GM23248 (cell line): ENCODE measurements at regions not wholly inside any gene's neighbourhood (a gene's known extent, or its start where the extent isn't known, plus 50 kb on each side); places are given as distances from the start of the nearest gene placed in this dataset.

ENCODE experiments used
- DNase-seq: peaks from one replicate; pipeline ENCODE4 v3.0.0-alpha.2; 2015
- H2AFZ ChIP-seq: fragments of 200-600 bp; sonication (generic); 2 replicates; pipeline ENCODE4 v1.6.1; 2016; ENCODE audit warnings: antibody characterized with exemption
- H3F3A ChIP-seq: fragments of 200-600 bp; sonication (generic); 2 replicates; pipeline ENCODE4 v1.6.1; 2016; ENCODE audit warnings: mild to moderate bottlenecking, antibody characterized with exemption, mixed run types; ENCODE audit not compliant: insufficient read depth
- H3K27ac ChIP-seq: fragments of 200-600 bp; sonication (generic); 2 replicates; pipeline ENCODE4 v1.5.1; 2016; ENCODE audit warnings: mild to moderate bottlenecking
- H3K27me3 ChIP-seq: fragments of 200-600 bp; sonication (generic); replicated peaks from 2 replicates; pipeline ENCODE4 v1.6.1; 2016; ENCODE audit warnings: mild to moderate bottlenecking; ENCODE audit not compliant: insufficient read depth
- H3K36me3 ChIP-seq: fragments of 200-600 bp; sonication (generic); 2 replicates; pipeline ENCODE4 v1.6.1; 2016; ENCODE audit warnings: low read depth, mild to moderate bottlenecking
- H3K4me1 ChIP-seq: fragments of 200-600 bp; sonication (generic); 2 replicates; pipeline ENCODE4 v1.6.1; 2016; ENCODE audit warnings: mild to moderate bottlenecking; ENCODE audit not compliant: insufficient read depth
- H3K4me2 ChIP-seq: fragments of 200-600 bp; sonication (generic); one replicate; pipeline ENCODE4 v1.6.1; 2016; ENCODE audit warnings: mild to moderate bottlenecking; ENCODE audit not compliant: unreplicated experiment
- H3K4me3 ChIP-seq: fragments of 200-600 bp; sonication (generic); 2 replicates; pipeline ENCODE4 v1.5.1; 2016; ENCODE audit warnings: mild to moderate bottlenecking
- H3K79me2 ChIP-seq: fragments of 200-600 bp; sonication (generic); 2 replicates; pipeline ENCODE4 v1.6.1; 2016; ENCODE audit warnings: mild to moderate bottlenecking; ENCODE audit not compliant: insufficient read depth
- H3K9ac ChIP-seq: fragments of 200-600 bp; sonication (generic); 2 replicates; pipeline ENCODE4 v1.6.1; 2016; ENCODE audit warnings: mild to moderate bottlenecking
- H3K9me2 ChIP-seq: fragments of 200-600 bp; sonication (generic); 2 replicates; pipeline ENCODE4 v1.6.1; 2016; ENCODE audit warnings: mixed run types, mild to moderate bottlenecking, moderate library complexity; ENCODE audit not compliant: insufficient read depth
- H3K9me3 ChIP-seq: fragments of 200-600 bp; sonication (generic); one replicate; pipeline ENCODE4 v1.6.1; 2017; ENCODE audit warnings: low read depth
- H4K20me1 ChIP-seq: fragments of 200-600 bp; sonication (generic); 2 replicates; pipeline ENCODE4 v1.6.0; 2016; ENCODE audit not compliant: insufficient read depth
- EZH2 ChIP-seq: fragments of 200-600 bp; sonication (generic); IDR thresholded peaks from 2 replicates; pipeline ENCODE4 v1.6.1; 2018; ENCODE audit warnings: antibody characterized with exemption, mild to moderate bottlenecking; ENCODE audit not compliant: insufficient read depth, poor library complexity, severe bottlenecking
- EZH2phosphoT487 ChIP-seq: fragments of 200-600 bp; sonication (generic); IDR thresholded peaks from 2 replicates; pipeline ENCODE4 v1.6.1; 2018; ENCODE audit warnings: antibody characterized with exemption, moderate library complexity, mild to moderate bottlenecking, low read depth; ENCODE audit not compliant: insufficient read depth
- WGBS, 2 experiments: methylation state at CpG; one replicate each; pipeline ENCODE4 v1.1.6; 2015 to 2017; ENCODE audit warnings: low lambda C conversion rate in 2 of 2, low coverage in 1 of 2; ENCODE audit errors: missing lambda C conversion rate in 2 of 2; 5-methylcytosine and 5-hydroxymethylcytosine counted together
- in situ Hi-C: fragments of 300-500 bp; cut with MboI; formaldehyde crosslinking; loops from 2 replicates; pipeline ENCODE4 v1.15.0; 2020

- no peaks in the 10 kb centered on the region for H3K9me2 ChIP-seq
- no peak for TF ChIP-seq EZH2
- no peak for TF ChIP-seq EZH2phosphoT487
- H3K4me1 ChIP-seq = no peaks in the 10 kb centered on the region
- H3K4me3 ChIP-seq = no peak overlapping the region
- H3K4me2 ChIP-seq = no peak overlapping the region
- in situ Hi-C loops = no loop called here
- no peaks in the 10 kb centered on the region; the same call in 1 of the 2 replicates for H3K27me3 ChIP-seq
- H3K9me3 ChIP-seq = no peaks in the 10 kb centered on the region
- H4K20me1 ChIP-seq = no peaks in the 10 kb centered on the region
- 74 to 82% methylated on average over 17 of the region's 17 CpGs for WGBS, 2 experiments
- H3K27ac ChIP-seq = no peak overlapping the region
- H3K79me2 ChIP-seq = no peaks in the 10 kb centered on the region
- no peaks in the 10 kb centered on the region for H3F3A ChIP-seq
- no peak overlapping the region for H3K9ac ChIP-seq
- no peaks in the 10 kb centered on the region for H3K36me3 ChIP-seq
- DNase-seq = no peak
- no peak overlapping the region for H2AFZ ChIP-seq
These were observed 77.3 kb upstream of the PLCXD3 start for GRCh38 chr5:41587668-41588067.

- H3K4me3 ChIP-seq = no peak overlapping the region
- in situ Hi-C loops = no loop called here
- H4K20me1 ChIP-seq = no peaks in the 10 kb centered on the region
- H3K9me2 ChIP-seq = no peaks in the 10 kb centered on the region
- H3K4me2 ChIP-seq = no peak overlapping the region
- H3K4me1 ChIP-seq = no peaks in the 10 kb centered on the region
- DNase-seq = no peak
- no peaks in the 10 kb centered on the region for H3K9me3 ChIP-seq
- H3K27me3 ChIP-seq = peaks cover 3% of the 10 kb centered on the region; the same call in 1 of the 2 replicates
- WGBS, 2 experiments = 26 to 27% methylated on average over 1 of the region's 1 CpG
- H3F3A ChIP-seq = no peaks in the 10 kb centered on the region
- H3K36me3 ChIP-seq = no peaks in the 10 kb centered on the region
- H2AFZ ChIP-seq = no peak overlapping the region
- H3K79me2 ChIP-seq = no peaks in the 10 kb centered on the region
- TF ChIP-seq EZH2 (no peak), EZH2phosphoT487 (no peak)
- H3K9ac ChIP-seq = no peak overlapping the region
- H3K27ac ChIP-seq = no peak overlapping the region
These were observed 64.8 kb upstream of the PLCXD3 start for GRCh38 chr5:41575110-41575779.

DNA sequence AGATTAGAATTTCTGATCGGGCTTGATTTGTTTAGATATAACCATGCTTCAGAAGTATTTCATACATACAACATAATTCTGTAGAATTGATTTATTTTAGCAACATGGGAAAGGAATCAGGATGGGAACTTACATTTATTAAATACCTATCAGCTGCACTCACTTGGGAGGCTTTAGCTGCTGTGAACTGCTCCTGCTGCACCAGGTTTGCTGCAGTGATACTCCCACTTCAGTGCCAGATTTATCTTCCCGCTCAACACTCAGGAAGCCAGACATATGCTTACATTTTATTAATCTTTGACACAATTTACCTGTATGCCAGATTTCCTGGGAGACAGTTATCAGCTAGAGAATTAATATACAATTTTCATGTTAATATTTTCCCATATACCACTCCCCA lies 64.0 kb upstream of the PLCXD3 start:
- Histone ChIP-seq H3K9me2 (no peaks in the 10 kb centered on the region), H3K9me3 (no peaks in the 10 kb centered on the region), H4K20me1 (no peaks in the 10 kb centered on the region), H3K4me1 (no peaks in the 10 kb centered on the region), H3K4me3 (no peak overlapping the region), H3K36me3 (no peaks in the 10 kb centered on the region), H3K27ac (no peak overlapping the region), H3K27me3 (peaks cover 3% of the 10 kb centered on the region; the same call in 1 of the 2 replicates), H3K79me2 (no peaks in the 10 kb centered on the region), H3K9ac (no peak overlapping the region), H2AFZ (no peak overlapping the region), H3K4me2 (no peak overlapping the region), H3F3A (no peaks in the 10 kb centered on the region)
- 14 to 24% methylated on average over 2 of the region's 2 CpGs for WGBS, 2 experiments
- in situ Hi-C loops = no loop called here
- no peak for DNase-seq
- TF ChIP-seq EZH2phosphoT487 (no peak), EZH2 (no peak)
